ENCODE measurements at regions not wholly inside any gene's neighbourhood (a gene's known extent, or its start where the extent isn't known, plus 50 kb on each side); places are given as distances from the start of the nearest gene placed in this dataset.

DNA sequence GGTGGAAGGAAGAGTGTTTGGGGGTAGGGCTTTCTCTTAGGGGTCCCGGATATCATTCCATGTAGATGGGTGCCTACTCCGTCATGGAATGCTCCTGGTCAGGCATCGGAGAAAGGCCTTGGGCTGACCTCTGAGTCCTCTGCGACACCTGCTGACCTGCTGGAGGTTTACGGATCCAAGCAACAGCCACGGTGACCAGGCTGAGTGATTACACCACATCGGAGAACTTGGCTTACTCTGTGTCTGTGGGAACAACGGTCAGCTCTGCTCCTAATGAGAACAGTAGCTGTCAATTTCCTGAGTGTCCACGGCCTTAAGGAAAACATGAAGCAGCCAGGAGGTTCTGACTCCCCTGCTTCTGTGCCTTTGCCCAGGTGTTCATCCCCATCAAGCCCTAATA, 73.2 kb downstream of the TNP1 start (continued):
- TF ChIP-seq, protein P1, sequence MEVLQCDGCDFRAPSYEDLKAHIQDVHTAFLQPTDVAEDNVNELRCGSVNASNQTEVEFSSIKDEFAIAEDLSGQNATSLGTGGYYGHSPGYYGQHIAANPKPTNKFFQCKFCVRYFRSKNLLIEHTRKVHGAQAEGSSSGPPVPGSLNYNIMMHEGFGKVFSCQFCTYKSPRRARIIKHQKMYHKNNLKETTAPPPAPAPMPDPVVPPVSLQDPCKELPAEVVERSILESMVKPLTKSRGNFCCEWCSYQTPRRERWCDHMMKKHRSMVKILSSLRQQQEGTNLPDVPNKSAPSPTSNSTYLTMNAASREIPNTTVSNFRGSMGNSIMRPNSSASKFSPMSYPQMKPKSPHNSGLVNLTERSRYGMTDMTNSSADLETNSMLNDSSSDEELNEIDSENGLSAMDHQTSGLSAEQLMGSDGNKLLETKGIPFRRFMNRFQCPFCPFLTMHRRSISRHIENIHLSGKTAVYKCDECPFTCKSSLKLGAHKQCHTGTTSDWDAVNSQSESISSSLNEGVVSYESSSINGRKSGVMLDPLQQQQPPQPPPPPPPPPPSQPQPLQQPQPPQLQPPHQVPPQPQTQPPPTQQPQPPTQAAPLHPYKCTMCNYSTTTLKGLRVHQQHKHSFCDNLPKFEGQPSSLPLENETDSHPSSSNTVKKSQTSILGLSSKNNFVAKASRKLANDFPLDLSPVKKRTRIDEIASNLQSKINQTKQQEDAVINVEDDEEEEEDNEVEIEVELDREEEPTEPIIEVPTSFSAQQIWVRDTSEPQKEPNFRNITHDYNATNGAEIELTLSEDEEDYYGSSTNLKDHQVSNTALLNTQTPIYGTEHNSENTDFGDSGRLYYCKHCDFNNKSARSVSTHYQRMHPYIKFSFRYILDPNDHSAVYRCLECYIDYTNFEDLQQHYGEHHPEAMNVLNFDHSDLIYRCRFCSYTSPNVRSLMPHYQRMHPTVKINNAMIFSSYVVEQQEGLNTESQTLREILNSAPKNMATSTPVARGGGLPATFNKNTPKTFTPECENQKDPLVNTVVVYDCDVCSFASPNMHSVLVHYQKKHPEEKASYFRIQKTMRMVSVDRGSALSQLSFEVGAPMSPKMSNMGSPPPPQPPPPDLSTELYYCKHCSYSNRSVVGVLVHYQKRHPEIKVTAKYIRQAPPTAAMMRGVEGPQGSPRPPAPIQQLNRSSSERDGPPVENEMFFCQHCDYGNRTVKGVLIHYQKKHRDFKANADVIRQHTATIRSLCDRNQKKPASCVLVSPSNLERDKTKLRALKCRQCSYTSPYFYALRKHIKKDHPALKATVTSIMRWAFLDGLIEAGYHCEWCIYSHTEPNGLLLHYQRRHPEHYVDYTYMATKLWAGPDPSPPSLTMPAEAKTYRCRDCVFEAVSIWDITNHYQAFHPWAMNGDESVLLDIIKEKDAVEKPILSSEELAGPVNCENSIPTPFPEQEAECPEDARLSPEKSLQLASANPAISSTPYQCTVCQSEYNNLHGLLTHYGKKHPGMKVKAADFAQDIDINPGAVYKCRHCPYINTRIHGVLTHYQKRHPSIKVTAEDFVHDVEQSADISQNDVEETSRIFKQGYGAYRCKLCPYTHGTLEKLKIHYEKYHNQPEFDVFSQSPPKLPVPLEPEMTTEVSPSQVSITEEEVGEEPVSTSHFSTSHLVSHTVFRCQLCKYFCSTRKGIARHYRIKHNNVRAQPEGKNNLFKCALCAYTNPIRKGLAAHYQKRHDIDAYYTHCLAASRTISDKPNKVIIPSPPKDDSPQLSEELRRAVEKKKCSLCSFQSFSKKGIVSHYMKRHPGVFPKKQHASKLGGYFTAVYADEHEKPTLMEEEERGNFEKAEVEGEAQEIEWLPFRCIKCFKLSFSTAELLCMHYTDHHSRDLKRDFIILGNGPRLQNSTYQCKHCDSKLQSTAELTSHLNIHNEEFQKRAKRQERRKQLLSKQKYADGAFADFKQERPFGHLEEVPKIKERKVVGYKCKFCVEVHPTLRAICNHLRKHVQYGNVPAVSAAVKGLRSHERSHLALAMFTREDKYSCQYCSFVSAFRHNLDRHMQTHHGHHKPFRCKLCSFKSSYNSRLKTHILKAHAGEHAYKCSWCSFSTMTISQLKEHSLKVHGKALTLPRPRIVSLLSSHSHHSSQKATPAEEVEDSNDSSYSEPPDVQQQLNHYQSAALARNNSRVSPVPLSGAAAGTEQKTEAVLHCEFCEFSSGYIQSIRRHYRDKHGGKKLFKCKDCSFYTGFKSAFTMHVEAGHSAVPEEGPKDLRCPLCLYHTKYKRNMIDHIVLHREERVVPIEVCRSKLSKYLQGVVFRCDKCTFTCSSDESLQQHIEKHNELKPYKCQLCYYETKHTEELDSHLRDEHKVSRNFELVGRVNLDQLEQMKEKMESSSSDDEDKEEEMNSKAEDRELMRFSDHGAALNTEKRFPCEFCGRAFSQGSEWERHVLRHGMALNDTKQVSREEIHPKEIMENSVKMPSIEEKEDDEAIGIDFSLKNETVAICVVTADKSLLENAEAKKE (CRISPR knock-in tag; IDR thresholded peaks at IDR 0.05): no peak

DNA sequence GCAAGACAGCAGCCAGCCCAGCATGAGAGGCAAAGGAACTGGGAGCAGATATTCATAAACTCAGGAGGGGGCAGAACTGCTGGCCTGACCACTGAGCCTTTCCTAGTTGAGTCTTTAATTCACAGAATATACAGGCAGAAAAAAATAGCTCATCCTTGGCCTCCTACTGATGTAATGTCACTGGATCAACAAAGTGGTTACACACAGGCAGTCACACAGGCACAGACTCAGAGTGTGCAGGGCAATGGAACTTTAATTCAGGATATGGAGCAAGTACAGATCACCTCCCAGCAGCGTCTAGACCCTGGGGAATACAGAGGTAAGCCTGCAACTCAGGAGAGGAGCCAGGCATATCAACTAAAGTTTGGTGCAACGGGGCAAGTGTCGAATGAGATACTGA, 75.4 kb downstream of the TNP1 start:
- Histone ChIP-seq H2AFZ (no peak overlapping the region), H4K20me1 (replicated peaks; ENCODE audit: insufficient read depth) (no peaks in the 10 kb centered on the region), H3K4me2 (no peak overlapping the region), H3F3A (replicated peaks; ENCODE audit: low read depth) (no peaks in the 10 kb centered on the region), H3K27me3 (ENCODE audit: insufficient read depth) (no peaks in the 10 kb centered on the region), H3K27ac (ENCODE audit: low read depth) (no peak overlapping the region), H3K4me1 (ENCODE audit: insufficient read depth) (peaks cover 14% of the 10 kb centered on the region), H3K79me2 (replicated peaks; ENCODE audit: insufficient read depth) (no peaks in the 10 kb centered on the region), H3K4me3 (no peak overlapping the region), H3K9me2 (ENCODE audit: insufficient read depth) (peaks cover 5% of the 10 kb centered on the region; the same call in 1 of the 2 replicates), H3K36me3 (ENCODE audit: insufficient read depth) (no peaks in the 10 kb centered on the region)
- H3K4me1 Mint-ChIP-seq: peaks cover 10% of the 10 kb centered on the region
- ATAC-seq (no peak), DNase-seq (ENCODE audit: low spot score) (no peak)
- H3K27me3 Mint-ChIP-seq (ENCODE audit: insufficient read depth, low read depth, poor library complexity): peaks cover 3% of the 10 kb centered on the region
- no peaks in the 10 kb centered on the region for H3K36me3 Mint-ChIP-seq (ENCODE audit: low read depth)
- H3K9me3 Mint-ChIP-seq: no peaks in the 10 kb centered on the region
- no peak overlapping the region for H3K27ac Mint-ChIP-seq
- no peak overlapping the region for H3K4me3 Mint-ChIP-seq
- no peak for TF ChIP-seq CREB1 (CRISPR knock-in tag; IDR thresholded peaks at IDR 0.05; ENCODE audit: low read depth)
- TF ChIP-seq POLR2AphosphoS5 (IDR thresholded peaks at IDR 0.05; ENCODE audit: low read depth): no peak
- TF ChIP-seq, protein P2, sequence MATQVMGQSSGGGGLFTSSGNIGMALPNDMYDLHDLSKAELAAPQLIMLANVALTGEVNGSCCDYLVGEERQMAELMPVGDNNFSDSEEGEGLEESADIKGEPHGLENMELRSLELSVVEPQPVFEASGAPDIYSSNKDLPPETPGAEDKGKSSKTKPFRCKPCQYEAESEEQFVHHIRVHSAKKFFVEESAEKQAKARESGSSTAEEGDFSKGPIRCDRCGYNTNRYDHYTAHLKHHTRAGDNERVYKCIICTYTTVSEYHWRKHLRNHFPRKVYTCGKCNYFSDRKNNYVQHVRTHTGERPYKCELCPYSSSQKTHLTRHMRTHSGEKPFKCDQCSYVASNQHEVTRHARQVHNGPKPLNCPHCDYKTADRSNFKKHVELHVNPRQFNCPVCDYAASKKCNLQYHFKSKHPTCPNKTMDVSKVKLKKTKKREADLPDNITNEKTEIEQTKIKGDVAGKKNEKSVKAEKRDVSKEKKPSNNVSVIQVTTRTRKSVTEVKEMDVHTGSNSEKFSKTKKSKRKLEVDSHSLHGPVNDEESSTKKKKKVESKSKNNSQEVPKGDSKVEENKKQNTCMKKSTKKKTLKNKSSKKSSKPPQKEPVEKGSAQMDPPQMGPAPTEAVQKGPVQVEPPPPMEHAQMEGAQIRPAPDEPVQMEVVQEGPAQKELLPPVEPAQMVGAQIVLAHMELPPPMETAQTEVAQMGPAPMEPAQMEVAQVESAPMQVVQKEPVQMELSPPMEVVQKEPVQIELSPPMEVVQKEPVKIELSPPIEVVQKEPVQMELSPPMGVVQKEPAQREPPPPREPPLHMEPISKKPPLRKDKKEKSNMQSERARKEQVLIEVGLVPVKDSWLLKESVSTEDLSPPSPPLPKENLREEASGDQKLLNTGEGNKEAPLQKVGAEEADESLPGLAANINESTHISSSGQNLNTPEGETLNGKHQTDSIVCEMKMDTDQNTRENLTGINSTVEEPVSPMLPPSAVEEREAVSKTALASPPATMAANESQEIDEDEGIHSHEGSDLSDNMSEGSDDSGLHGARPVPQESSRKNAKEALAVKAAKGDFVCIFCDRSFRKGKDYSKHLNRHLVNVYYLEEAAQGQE (IDR thresholded peaks at IDR 0.05; ENCODE audit: unreplicated experiment): no peak
- no peak for TF ChIP-seq STAT1 (IDR thresholded peaks at IDR 0.05; ENCODE audit: unreplicated experiment)
- TF ChIP-seq EZH2 (IDR thresholded peaks at IDR 0.05; ENCODE audit: low read depth, unreplicated experiment): no peak
- TF ChIP-seq EZH2phosphoT487 (IDR thresholded peaks at IDR 0.05; ENCODE audit: unreplicated experiment): no peak
- TF ChIP-seq, protein P3, sequence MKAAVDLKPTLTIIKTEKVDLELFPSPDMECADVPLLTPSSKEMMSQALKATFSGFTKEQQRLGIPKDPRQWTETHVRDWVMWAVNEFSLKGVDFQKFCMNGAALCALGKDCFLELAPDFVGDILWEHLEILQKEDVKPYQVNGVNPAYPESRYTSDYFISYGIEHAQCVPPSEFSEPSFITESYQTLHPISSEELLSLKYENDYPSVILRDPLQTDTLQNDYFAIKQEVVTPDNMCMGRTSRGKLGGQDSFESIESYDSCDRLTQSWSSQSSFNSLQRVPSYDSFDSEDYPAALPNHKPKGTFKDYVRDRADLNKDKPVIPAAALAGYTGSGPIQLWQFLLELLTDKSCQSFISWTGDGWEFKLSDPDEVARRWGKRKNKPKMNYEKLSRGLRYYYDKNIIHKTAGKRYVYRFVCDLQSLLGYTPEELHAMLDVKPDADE (IDR thresholded peaks at IDR 0.05): no peak
- TF ChIP-seq ZNF331 (CRISPR knock-in tag; IDR thresholded peaks at IDR 0.05; ENCODE audit: low read depth): no peak

Measured in GM23338 (cell line).